Gastrocnemius medialis (tissue), 4 donors: ENCODE measurements at regions not wholly inside any gene's neighbourhood (a gene's known extent, or its start where the extent isn't known, plus 50 kb on each side); places are given as distances from the start of the nearest gene placed in this dataset.

Experiments
- POLR2A ChIP-seq, 2 donors: fragments of 450-650 bp; IDR thresholded peaks; one replicate each; pipeline ENCODE4 v1.6.1; 2017; ENCODE audit warnings: antibody characterized with exemption in 2 of 2, mild to moderate bottlenecking in 2 of 2, moderate library complexity in 2 of 2
- TF ChIP-seq, protein P1 (sequence below), 5 experiments: fragments of 450-650 bp in 3 of 5; fragments of 200-600 bp in 2 of 5; sonication (generic) in 2 of 5; IDR thresholded peaks in 4 of 5; conservative IDR thresholded peaks in 1 of 5; 1 replicate in 4 of 5; 2 replicates in 1 of 5; pipeline ENCODE4 v1.5.1; 2016 to 2019; ENCODE audit warnings: antibody characterized with exemption in 5 of 5, mild to moderate bottlenecking in 3 of 5, moderate library complexity in 3 of 5

DNA sequence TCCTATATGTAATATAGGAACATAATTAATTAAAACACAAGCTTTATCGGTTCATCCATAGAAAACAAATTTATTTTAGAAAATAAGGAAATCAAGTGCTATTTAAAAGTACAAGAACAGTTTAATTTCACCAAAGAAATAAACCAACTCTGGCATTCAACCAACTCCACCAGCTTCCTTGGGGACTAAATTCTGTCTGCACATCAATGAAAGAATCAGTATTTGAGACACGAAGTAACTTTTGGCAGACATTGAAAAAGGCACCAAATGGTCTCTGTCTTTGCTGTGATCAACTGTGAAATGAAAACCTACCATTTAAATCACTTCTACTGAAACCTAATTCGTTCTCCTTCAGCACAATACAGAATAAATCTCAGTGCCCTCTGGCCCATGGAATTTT lies 719.7 kb upstream of the GRIA3 start:
- TF ChIP-seq, protein P1, sequence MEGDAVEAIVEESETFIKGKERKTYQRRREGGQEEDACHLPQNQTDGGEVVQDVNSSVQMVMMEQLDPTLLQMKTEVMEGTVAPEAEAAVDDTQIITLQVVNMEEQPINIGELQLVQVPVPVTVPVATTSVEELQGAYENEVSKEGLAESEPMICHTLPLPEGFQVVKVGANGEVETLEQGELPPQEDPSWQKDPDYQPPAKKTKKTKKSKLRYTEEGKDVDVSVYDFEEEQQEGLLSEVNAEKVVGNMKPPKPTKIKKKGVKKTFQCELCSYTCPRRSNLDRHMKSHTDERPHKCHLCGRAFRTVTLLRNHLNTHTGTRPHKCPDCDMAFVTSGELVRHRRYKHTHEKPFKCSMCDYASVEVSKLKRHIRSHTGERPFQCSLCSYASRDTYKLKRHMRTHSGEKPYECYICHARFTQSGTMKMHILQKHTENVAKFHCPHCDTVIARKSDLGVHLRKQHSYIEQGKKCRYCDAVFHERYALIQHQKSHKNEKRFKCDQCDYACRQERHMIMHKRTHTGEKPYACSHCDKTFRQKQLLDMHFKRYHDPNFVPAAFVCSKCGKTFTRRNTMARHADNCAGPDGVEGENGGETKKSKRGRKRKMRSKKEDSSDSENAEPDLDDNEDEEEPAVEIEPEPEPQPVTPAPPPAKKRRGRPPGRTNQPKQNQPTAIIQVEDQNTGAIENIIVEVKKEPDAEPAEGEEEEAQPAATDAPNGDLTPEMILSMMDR (IDR thresholded peaks at IDR 0.05 in 4 of 5, conservative IDR thresholded peaks at IDR 0.05 in 1 of 5) = no peak
- no peak for TF ChIP-seq POLR2A (IDR thresholded peaks at IDR 0.05)
